A549 (cell line): ENCODE measurements at regions not wholly inside any gene's neighbourhood (a gene's known extent, or its start where the extent isn't known, plus 50 kb on each side); places are given as distances from the start of the nearest gene placed in this dataset.

Experiments used
- ATAC-seq, 2 experiments: fragments of 200-7000 bp in 1 of 2; fragments of >200 bp in 1 of 2; cut with Nextera tagmentation in 1 of 2; cut with Tn5 transposase in 1 of 2; 3 replicates each; pipeline versions ENCODE4 v1.8.0 to v1.9.1; 2018 to 2020; ENCODE audit warnings: mild to moderate bottlenecking in 1 of 2, moderate library complexity in 1 of 2
- CTCF ChIA-PET: fragments of 300-600 bp; sonication (Branson Sonifier 250); formaldehyde crosslinking; extraction: SDS; loops from one replicate; lab custom pipeline; 2021; ENCODE audit warnings: antibody characterized with exemption, inconsistent platforms; lab: Yijun Ruan, JAX
- POLR2A ChIA-PET: fragments of 350-600 bp; formaldehyde crosslinking; extraction: SDS; loops from one replicate; lab custom pipeline; 2021; ENCODE audit warnings: antibody characterized with exemption, inconsistent platforms; lab: Yijun Ruan, JAX
- DNase-seq, 2 experiments: peaks; one replicate each; pipeline versions ENCODE4 v3.0.0 to v3.0.0-alpha.2; 2011 to 2016; ENCODE audit warnings: low read depth in 1 of 2, low spot score in 1 of 2
- FAIRE-seq: peaks from 2 replicates; lab custom pipeline; 2011; peaks lifted over from hg19 to GRCh38; lab: Jason Lieb, UNC
- H3K27ac ChIP-seq, 2 experiments: fragments of >200 bp; sonication (Bioruptor Twin); formaldehyde crosslinking; 3 replicates each; pipeline ENCODE4 v1.5.1; 2016 to 2017
- H3K4me1 ChIP-seq: fragments of >200 bp; sonication (Bioruptor Twin); formaldehyde crosslinking; 3 replicates; pipeline ENCODE4 v1.6.1; 2016
- H3K4me2 ChIP-seq: fragments of >200 bp; sonication (Bioruptor Twin); formaldehyde crosslinking; 3 replicates; pipeline ENCODE4 v1.6.1; 2016
- H3K4me3 ChIP-seq: fragments of >200 bp; sonication (Bioruptor Twin); formaldehyde crosslinking; 3 replicates; pipeline ENCODE4 v1.5.1; 2016
- H3K9me3 ChIP-seq: fragments of >200 bp; sonication (Bioruptor Twin); formaldehyde crosslinking; 3 replicates; pipeline ENCODE4 v1.6.1; 2016
- BHLHE40 ChIP-seq: IDR thresholded peaks from 2 replicates; pipeline ENCODE4 v1.6.1; 2012; ENCODE audit warnings: low read depth, low read length, inconsistent platforms
- CEBPB ChIP-seq, 2 experiments: fragments of >200 bp in 1 of 2; sonication (Bioruptor Twin) in 1 of 2; formaldehyde crosslinking in 1 of 2; IDR thresholded peaks; 2 replicates each; pipeline ENCODE4 v1.6.1; 2012 to 2016
- CHD2 ChIP-seq: fragments of 150-350 bp; IDR thresholded peaks from 2 replicates; pipeline ENCODE4 v1.6.1; 2014; ENCODE audit warnings: low read length; ENCODE audit not compliant: partially characterized antibody
- CHD4 ChIP-seq: fragments of 200-600 bp; sonication (generic); IDR thresholded peaks from 2 replicates; pipeline ENCODE4 v1.6.1; 2016; ENCODE audit warnings: antibody characterized with exemption, mild to moderate bottlenecking, borderline replicate concordance
- ESRRA ChIP-seq: fragments of 150-350 bp; IDR thresholded peaks from 2 replicates; pipeline ENCODE4 v1.6.1; 2014; ENCODE audit warnings: mild to moderate bottlenecking, low read length, borderline replicate concordance
- GATA3 ChIP-seq: IDR thresholded peaks from 2 replicates; pipeline ENCODE4 v1.6.1; 2012; ENCODE audit warnings: borderline replicate concordance
- HDAC2 ChIP-seq: fragments of 200-600 bp; sonication (generic); IDR thresholded peaks from 2 replicates; pipeline ENCODE4 v1.6.1; 2016
- HEYL ChIP-seq: fragments of 250-450 bp; sonication (Bioruptor Pico); IDR thresholded peaks from 2 replicates; pipeline ENCODE4 v1.8.0; 2021; ENCODE audit warnings: mild to moderate bottlenecking, moderate library complexity
- HOXA7 ChIP-seq: fragments of 250-450 bp; sonication (Bioruptor Pico); IDR thresholded peaks from 2 replicates; pipeline ENCODE4 v1.5.0; 2020; ENCODE audit warnings: mild to moderate bottlenecking, moderate library complexity
- KDM1A ChIP-seq: fragments of 200-600 bp; sonication (generic); IDR thresholded peaks from 2 replicates; pipeline ENCODE4 v1.6.1; 2016; ENCODE audit warnings: low read depth, mild to moderate bottlenecking
- KDM5A ChIP-seq: fragments of 200-600 bp; sonication (generic); IDR thresholded peaks from 2 replicates; pipeline ENCODE4 v1.6.1; 2016; ENCODE audit warnings: antibody characterized with exemption, mild to moderate bottlenecking
- MAZ ChIP-seq: fragments of 150-350 bp; IDR thresholded peaks from 2 replicates; pipeline ENCODE4 v1.6.1; 2014; ENCODE audit warnings: antibody characterized with exemption, low read depth, low read length, borderline replicate concordance
- NFE2L2 ChIP-seq: fragments of 150-350 bp; conservative IDR thresholded peaks from 2 replicates; pipeline ENCODE4 v1.6.1; 2014; ENCODE audit warnings: low read length
- NPAS2 ChIP-seq: fragments of 250-450 bp; sonication (Bioruptor Pico); IDR thresholded peaks from 2 replicates; pipeline ENCODE4 v1.8.0; 2022; ENCODE audit warnings: mild to moderate bottlenecking, moderate library complexity, borderline replicate concordance
- NR3C1 ChIP-seq: fragments of >200 bp; sonication (Bioruptor Twin); formaldehyde crosslinking; IDR thresholded peaks from 3 replicates; pipeline ENCODE4 v1.6.1; 2017
- PHF8 ChIP-seq: fragments of 200-600 bp; sonication (generic); IDR thresholded peaks from 2 replicates; pipeline ENCODE4 v1.6.1; 2016; ENCODE audit warnings: low read depth, mild to moderate bottlenecking, antibody characterized with exemption, moderate library complexity, borderline replicate concordance
- POLR2A ChIP-seq: IDR thresholded peaks from 2 replicates; pipeline ENCODE4 v1.6.1; 2012; ENCODE audit warnings: mild to moderate bottlenecking, low read length
- POLR2AphosphoS2 ChIP-seq: conservative IDR thresholded peaks from 2 replicates; pipeline ENCODE4 v1.6.1; 2012; ENCODE audit warnings: low read length, improper control_type of control experiment, inconsistent platforms
- RNF2 ChIP-seq: fragments of 200-600 bp; sonication (generic); IDR thresholded peaks from 2 replicates; pipeline ENCODE4 v1.6.1; 2016; ENCODE audit warnings: low read depth, mild to moderate bottlenecking, antibody characterized with exemption, moderate library complexity, borderline replicate concordance
- SMC3 ChIP-seq: fragments of >200 bp; sonication (Bioruptor Twin); formaldehyde crosslinking; IDR thresholded peaks from 3 replicates; pipeline ENCODE4 v1.6.1; 2018; ENCODE audit warnings: inconsistent platforms
- SREBF2 ChIP-seq: fragments of 450-650 bp; IDR thresholded peaks from 2 replicates; pipeline ENCODE4 v1.6.1; 2014; ENCODE audit warnings: mild to moderate bottlenecking, moderate library complexity
- TFCP2L1 ChIP-seq: fragments of 250-450 bp; sonication (Bioruptor Pico); IDR thresholded peaks from 2 replicates; pipeline ENCODE4 v1.5.0; 2021; ENCODE audit warnings: mild to moderate bottlenecking
- ZFP36 ChIP-seq: fragments of 450-650 bp; IDR thresholded peaks from 2 replicates; pipeline ENCODE4 v1.6.1; 2014; ENCODE audit warnings: borderline replicate concordance; ENCODE audit not compliant: partially characterized antibody
- ZNF302 ChIP-seq: fragments of 250-450 bp; sonication (Bioruptor Pico); IDR thresholded peaks from 2 replicates; pipeline ENCODE4 v1.9.0; 2021; ENCODE audit warnings: inconsistent platforms, mild to moderate bottlenecking, moderate library complexity
- ZSCAN20 ChIP-seq: fragments of 250-450 bp; sonication (Bioruptor Pico); IDR thresholded peaks from 2 replicates; pipeline ENCODE4 v1.8.0; 2022; ENCODE audit warnings: mild to moderate bottlenecking, moderate library complexity
- WGBS: methylation state at CpG from one replicate; pipeline ENCODE4 v1.1.6; 2017; ENCODE audit errors: missing lambda C conversion rate; 5-methylcytosine and 5-hydroxymethylcytosine counted together
- TF ChIP-seq, protein P1 (sequence below): IDR thresholded peaks from 2 replicates; pipeline ENCODE4 v1.6.1; 2012
- TF ChIP-seq, protein P2 (sequence below): fragments of >200 bp; sonication (Bioruptor Twin); formaldehyde crosslinking; IDR thresholded peaks from 3 replicates; pipeline ENCODE4 v1.6.1; 2016
- TF ChIP-seq, protein P3 (sequence below): fragments of >200 bp; sonication (Bioruptor Twin); formaldehyde crosslinking; IDR thresholded peaks from 3 replicates; pipeline ENCODE4 v1.5.1; 2016
- TF ChIP-seq, protein P4 (sequence below): fragments of 200-600 bp; sonication (generic); IDR thresholded peaks from 2 replicates; pipeline ENCODE4 v1.6.1; 2016; ENCODE audit warnings: antibody characterized with exemption, mild to moderate bottlenecking, moderate library complexity
- TF ChIP-seq, protein P5 (sequence below): IDR thresholded peaks from 2 replicates; pipeline ENCODE4 v1.6.1; 2012

DNA sequence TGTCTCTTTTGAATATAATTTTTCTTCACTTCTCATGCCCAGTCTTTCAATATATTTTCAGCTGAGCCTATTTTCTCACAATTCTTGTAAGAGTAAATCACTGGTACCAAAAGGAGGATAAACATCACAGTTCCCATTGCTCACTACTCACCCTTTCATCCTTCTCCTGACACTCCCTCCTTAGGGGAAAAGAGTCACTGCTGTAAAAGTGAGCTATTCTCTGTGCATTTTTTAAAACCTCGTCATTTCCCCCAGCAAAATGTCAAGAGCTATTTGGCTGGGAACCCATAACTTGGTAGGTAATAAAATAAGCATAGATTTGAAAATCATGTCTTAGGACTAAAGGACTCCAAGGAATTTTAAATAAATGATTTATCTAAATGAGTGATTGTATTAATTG is 340.1 kb upstream of the GYPC start:
- POLR2A ChIA-PET, result no interaction called here
- no peak for FAIRE-seq
- 0% methylated on average over 1 of the region's 1 CpG for WGBS
- Histone ChIP-seq H3K4me3 (no peak overlapping the region), H3K9me3 (no peaks in the 10 kb centered on the region), H3K4me1 (no peaks in the 10 kb centered on the region), H3K4me2 (no peak overlapping the region)
- ATAC-seq, result no peak
- CTCF ChIA-PET, result no interaction called here
- no peak for DNase-seq
- TF ChIP-seq HDAC2, result no peak
- TF ChIP-seq ESRRA, result no peak
- TF ChIP-seq CHD2, result no peak
- TF ChIP-seq HOXA7, result no peak
- TF ChIP-seq, protein P1, sequence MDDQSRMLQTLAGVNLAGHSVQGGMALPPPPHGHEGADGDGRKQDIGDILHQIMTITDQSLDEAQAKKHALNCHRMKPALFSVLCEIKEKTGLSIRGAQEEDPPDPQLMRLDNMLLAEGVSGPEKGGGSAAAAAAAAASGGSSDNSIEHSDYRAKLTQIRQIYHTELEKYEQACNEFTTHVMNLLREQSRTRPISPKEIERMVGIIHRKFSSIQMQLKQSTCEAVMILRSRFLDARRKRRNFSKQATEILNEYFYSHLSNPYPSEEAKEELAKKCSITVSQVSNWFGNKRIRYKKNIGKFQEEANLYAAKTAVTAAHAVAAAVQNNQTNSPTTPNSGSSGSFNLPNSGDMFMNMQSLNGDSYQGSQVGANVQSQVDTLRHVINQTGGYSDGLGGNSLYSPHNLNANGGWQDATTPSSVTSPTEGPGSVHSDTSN, result no peak
- TF ChIP-seq POLR2A, result no peak
- TF ChIP-seq, protein P2, sequence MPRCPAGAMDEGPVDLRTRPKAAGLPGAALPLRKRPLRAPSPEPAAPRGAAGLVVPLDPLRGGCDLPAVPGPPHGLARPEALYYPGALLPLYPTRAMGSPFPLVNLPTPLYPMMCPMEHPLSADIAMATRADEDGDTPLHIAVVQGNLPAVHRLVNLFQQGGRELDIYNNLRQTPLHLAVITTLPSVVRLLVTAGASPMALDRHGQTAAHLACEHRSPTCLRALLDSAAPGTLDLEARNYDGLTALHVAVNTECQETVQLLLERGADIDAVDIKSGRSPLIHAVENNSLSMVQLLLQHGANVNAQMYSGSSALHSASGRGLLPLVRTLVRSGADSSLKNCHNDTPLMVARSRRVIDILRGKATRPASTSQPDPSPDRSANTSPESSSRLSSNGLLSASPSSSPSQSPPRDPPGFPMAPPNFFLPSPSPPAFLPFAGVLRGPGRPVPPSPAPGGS, result no peak
- TF ChIP-seq, all 56 proteins: peak for 0
- H3K27ac ChIP-seq, result no peak overlapping the region

DNA sequence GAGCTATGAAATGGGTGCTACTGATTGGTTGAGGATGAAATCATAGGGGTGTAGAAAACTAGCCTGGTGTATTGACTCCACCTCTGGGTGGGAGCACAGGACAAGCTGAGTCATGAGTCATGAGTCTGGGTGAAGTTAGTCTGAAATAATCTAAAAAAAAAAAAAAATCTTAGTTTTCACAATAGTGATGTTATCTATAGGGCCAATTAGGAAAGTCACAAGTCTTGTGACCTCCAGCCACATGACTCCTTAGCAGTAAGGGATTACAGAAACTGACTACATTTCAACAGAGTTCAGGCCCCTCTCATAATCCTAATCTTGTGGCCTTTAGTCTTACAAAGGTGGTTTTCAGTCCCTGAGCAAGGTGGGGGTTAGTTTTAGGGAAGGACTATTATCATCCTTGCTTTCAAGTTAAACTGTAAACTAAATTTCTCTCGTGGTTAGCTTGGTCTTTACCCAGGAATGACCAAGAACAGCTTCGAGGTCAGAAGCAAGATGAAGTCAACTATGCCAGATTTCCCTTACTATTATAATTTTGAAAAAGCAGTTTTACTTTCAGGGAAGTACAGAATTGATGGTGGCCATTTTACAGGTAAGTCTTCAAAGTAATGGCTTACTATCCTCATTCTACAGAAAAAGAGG is 338.0 kb upstream of the GYPC start:
- no peak for DNase-seq
- ATAC-seq, result no peak
- no peak overlapping the region for H3K27ac ChIP-seq
- FAIRE-seq, result no peak
- WGBS, result 2% methylated on average over 2 of the region's 2 CpGs
- CTCF ChIA-PET, result no interaction called here
- no peaks in the 10 kb centered on the region for H3K4me1 ChIP-seq
- TF ChIP-seq TFCP2L1 (CRISPR knock-in tag) (no peak), GATA3 (no peak), POLR2AphosphoS2 (no peak), BHLHE40 (no peak), RNF2 (no peak), HEYL (no peak), CHD4 (no peak), HDAC2 (no peak), MAZ (no peak), SMC3 (no peak), ZSCAN20 (CRISPR knock-in tag) (no peak), KDM1A (no peak), NFE2L2 (no peak), ZFP36 (no peak), NPAS2 (CRISPR knock-in tag) (no peak), POLR2A (no peak)
- TF ChIP-seq, protein P3, sequence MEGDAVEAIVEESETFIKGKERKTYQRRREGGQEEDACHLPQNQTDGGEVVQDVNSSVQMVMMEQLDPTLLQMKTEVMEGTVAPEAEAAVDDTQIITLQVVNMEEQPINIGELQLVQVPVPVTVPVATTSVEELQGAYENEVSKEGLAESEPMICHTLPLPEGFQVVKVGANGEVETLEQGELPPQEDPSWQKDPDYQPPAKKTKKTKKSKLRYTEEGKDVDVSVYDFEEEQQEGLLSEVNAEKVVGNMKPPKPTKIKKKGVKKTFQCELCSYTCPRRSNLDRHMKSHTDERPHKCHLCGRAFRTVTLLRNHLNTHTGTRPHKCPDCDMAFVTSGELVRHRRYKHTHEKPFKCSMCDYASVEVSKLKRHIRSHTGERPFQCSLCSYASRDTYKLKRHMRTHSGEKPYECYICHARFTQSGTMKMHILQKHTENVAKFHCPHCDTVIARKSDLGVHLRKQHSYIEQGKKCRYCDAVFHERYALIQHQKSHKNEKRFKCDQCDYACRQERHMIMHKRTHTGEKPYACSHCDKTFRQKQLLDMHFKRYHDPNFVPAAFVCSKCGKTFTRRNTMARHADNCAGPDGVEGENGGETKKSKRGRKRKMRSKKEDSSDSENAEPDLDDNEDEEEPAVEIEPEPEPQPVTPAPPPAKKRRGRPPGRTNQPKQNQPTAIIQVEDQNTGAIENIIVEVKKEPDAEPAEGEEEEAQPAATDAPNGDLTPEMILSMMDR, result no peak
- TF ChIP-seq, all 56 proteins: peak for 0
- Histone ChIP-seq H3K4me2 (no peak overlapping the region), H3K4me3 (no peak overlapping the region), H3K9me3 (no peaks in the 10 kb centered on the region)
- POLR2A ChIA-PET, result no interaction called here

DNA sequence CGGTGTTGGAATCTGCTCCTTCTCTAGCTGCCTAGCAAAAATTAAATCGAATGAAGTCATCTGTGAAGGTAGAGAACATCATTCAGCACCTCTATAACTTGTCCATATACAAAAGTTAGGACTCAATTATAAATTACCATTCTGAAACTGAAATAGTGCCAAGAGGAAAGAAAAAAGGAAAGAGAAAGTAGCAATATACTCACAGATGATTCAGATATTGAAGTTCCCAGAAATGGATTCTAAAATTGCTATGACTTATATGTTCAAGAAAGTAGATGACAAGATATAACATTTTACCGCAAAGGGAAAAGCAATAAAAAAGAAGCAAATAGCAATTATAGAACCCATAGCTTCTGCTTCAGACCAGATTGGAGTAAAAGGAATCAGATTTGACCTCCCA is 333.6 kb upstream of the GYPC start:
- H3K4me1 ChIP-seq, result no peaks in the 10 kb centered on the region
- CTCF ChIA-PET, result no interaction called here
- no peaks in the 10 kb centered on the region for H3K9me3 ChIP-seq
- POLR2A ChIA-PET, result no interaction called here
- no peak overlapping the region for H3K4me2 ChIP-seq
- DNase-seq (no peak), ATAC-seq (no peak), FAIRE-seq (no peak)
- no peak overlapping the region for H3K4me3 ChIP-seq
- H3K27ac ChIP-seq, result no peak overlapping the region
- 28% methylated on average over 3 of the region's 3 CpGs for WGBS
- TF ChIP-seq CEBPB (IDR thresholded peaks at IDR 0.05), result no peak
- TF ChIP-seq KDM1A, result no peak
- TF ChIP-seq MAZ, result no peak
- TF ChIP-seq NR3C1, result no peak
- no peak for TF ChIP-seq SREBF2
- no peak for TF ChIP-seq ZNF302 (CRISPR knock-in tag)
- no peak for TF ChIP-seq KDM5A
- no peak for TF ChIP-seq PHF8
- no peak for TF ChIP-seq NFE2L2
- TF ChIP-seq, protein P4, sequence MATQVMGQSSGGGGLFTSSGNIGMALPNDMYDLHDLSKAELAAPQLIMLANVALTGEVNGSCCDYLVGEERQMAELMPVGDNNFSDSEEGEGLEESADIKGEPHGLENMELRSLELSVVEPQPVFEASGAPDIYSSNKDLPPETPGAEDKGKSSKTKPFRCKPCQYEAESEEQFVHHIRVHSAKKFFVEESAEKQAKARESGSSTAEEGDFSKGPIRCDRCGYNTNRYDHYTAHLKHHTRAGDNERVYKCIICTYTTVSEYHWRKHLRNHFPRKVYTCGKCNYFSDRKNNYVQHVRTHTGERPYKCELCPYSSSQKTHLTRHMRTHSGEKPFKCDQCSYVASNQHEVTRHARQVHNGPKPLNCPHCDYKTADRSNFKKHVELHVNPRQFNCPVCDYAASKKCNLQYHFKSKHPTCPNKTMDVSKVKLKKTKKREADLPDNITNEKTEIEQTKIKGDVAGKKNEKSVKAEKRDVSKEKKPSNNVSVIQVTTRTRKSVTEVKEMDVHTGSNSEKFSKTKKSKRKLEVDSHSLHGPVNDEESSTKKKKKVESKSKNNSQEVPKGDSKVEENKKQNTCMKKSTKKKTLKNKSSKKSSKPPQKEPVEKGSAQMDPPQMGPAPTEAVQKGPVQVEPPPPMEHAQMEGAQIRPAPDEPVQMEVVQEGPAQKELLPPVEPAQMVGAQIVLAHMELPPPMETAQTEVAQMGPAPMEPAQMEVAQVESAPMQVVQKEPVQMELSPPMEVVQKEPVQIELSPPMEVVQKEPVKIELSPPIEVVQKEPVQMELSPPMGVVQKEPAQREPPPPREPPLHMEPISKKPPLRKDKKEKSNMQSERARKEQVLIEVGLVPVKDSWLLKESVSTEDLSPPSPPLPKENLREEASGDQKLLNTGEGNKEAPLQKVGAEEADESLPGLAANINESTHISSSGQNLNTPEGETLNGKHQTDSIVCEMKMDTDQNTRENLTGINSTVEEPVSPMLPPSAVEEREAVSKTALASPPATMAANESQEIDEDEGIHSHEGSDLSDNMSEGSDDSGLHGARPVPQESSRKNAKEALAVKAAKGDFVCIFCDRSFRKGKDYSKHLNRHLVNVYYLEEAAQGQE, result no peak
- TF ChIP-seq, protein P5, sequence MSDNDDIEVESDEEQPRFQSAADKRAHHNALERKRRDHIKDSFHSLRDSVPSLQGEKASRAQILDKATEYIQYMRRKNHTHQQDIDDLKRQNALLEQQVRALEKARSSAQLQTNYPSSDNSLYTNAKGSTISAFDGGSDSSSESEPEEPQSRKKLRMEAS, result no peak
